Fibroblast of skin of back (primary cell): ENCODE measurements at regions not wholly inside any gene's neighbourhood (a gene's known extent, or its start where the extent isn't known, plus 50 kb on each side); places are given as distances from the start of the nearest gene placed in this dataset.
"Not testable (repeated sequence)": the region's sequence is repeated elsewhere in the genome, so short reads cannot be mapped to it uniquely, and the experiment has no call there.

Experiments used
- DNase-seq: peaks from one replicate; pipeline ENCODE4 v3.0.0-alpha.2; 2013

DNA sequence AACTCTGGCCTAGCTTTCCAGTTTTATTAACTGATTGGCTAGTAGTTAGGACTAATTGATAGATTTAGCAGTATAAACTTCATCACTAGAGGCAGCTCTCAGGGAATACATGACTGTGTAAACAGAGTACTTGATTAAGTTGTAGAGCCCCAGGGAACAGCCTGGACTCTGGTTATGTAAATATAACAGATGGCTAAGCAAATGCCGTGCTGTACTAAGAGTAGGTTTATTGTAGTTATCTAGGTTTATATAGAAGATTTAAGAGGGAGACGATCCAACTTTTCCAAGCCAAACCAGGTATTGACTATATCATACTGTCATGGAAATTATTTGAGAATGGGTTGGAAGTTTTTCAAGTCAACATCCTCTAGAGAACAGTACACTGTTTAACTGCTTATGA lies 463.4 kb upstream of the GRID2 start:
- DNase-seq = no peak

DNA sequence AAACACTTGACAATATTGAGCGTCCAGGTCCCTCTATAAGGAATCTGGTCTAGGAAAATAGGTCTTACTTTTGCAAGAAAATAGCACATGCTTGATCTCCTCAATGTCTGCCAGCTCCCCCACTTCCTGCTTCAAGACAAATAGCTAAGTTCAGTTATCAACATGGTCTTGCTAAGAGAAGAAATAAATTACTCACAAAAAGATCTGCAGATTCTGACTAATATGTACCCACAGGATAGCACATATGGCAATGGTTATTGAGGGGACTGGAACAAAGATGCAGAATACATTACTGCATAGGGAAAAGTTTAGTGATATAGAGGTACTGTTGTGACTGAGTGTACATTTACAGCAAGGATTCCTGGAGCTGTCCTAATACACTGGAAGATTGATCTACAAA lies 457.5 kb upstream of the GRID2 start:
- DNase-seq = no peak

DNA sequence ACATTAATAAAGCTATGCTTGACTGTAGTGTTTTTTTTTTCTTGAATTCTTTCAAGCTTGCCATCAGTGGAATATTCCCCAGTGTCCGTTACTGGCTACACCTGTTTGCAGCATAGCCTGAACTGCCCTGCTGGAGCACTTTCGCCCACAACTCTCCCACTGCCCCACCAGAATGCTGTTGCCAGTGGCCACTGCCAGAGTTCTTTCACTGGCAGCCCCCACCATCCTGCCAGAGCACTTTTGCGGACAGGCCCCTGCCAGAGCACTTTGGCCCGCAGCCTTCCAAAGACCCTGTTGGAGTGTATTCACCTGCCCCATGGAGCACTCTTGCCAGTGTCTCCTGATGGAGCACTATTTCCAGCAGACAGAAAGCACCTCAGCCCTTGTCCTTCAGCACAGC lies 452.3 kb upstream of the GRID2 start:
- no peak for DNase-seq

GRCh38 chr4:91887926-91888325 lies 415.8 kb upstream of the GRID2 start:
- no peak for DNase-seq

- not testable (repeated sequence) for DNase-seq
Observed at GRCh38 chr4:91891217-91891616, 412.5 kb upstream of the GRID2 start.

- DNase-seq = no peak
Observed at GRCh38 chr4:91894006-91894405, 409.8 kb upstream of the GRID2 start.

DNA sequence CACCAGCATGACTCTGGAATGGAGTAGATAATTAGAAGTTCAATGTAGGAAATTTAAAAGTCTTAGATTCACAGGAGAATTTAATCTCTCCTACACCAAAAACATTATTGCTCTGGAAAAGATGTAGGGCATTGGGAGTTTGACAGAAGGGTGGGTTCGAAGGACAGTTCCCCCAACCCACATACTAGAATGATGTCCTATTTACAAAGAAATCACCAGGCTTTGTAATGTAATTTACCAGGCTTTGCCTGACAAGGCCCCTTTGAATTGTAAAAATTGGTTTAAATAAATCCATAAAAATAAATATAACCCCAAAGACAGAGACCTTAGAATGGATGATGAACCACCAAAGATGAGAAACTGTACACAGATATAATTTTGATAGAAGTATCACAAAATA lies 399.2 kb upstream of the GRID2 start:
- DNase-seq = no peak

DNA sequence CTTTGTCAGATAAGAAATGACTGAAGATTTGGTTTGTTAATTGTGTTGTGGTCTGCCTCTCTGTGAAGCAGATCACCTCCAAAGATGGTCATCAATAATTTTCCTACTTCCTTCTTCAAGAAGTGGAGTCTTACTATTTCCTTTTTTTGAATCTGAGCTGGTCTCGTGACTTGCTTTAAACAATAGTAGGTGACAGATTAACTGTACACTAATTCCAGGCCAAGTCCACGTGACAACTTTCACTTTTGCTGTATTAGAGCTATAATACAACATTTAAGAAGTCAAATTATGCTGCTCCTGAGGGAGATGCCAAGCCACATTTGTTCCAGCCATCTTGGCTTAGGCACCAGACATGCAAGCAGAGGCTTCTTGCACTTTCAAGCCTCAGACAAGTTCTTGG lies 393.8 kb upstream of the GRID2 start:
- no peak for DNase-seq

- no peak for DNase-seq
Observed at GRCh38 chr4:91914176-91914804, 389.5 kb upstream of the GRID2 start.

GRCh38 chr4:91916219-91916618 lies 387.5 kb upstream of the GRID2 start:
- no peak for DNase-seq

- DNase-seq = no peak
Observed at GRCh38 chr4:91924625-91925024, 379.1 kb upstream of the GRID2 start.

DNA sequence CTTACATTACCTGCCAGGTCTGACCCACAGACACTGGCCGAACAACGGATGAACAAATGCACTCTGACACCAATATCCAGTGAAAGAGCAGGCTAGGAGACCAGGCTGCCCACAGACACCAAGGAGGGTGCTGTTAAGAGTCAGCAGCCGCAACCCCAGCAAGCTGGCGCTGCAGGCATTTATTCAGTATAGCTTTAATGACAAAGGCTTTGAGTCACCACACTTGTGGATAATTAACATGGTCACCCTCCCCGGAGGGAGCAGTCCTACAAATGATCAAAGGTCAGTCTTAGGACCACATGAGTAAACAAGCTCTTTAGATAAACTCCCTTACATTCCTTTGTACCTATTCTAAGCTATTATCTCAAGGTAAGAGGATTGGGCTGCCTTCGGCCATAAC lies 368.5 kb upstream of the GRID2 start:
- no peak for DNase-seq

- peak; percentile 16 for DNase-seq
Observed at GRCh38 chr4:91936311-91936710, 367.5 kb upstream of the GRID2 start.

GRCh38 chr4:91957963-91958362 lies 345.8 kb upstream of the GRID2 start:
- DNase-seq = no peak

- peak; percentile 5 for DNase-seq
Observed at GRCh38 chr4:91958596-91958995, 345.2 kb upstream of the GRID2 start.

- peak; percentile 9 for DNase-seq
Observed at GRCh38 chr4:91961504-91961903, 342.3 kb upstream of the GRID2 start.

DNA sequence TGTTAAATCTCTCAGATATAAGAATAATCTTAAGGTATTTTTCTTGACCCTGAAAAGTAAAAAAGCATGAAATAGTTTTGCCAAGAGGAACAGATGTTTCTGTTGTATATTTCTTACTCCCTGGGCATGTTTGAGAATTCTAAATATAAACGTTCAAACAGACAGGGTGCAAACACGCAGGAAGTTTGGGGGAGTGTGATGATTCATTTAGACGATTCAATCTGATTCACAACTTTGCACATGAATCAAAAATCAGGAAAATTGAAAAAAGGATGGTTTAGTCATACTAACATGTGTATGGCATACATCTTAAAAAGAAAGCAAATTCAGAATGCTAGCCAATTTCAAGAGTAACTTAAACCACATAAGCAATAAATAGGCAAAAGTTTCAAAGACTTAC lies 340.3 kb upstream of the GRID2 start:
- peak; percentile 60 for DNase-seq

DNA sequence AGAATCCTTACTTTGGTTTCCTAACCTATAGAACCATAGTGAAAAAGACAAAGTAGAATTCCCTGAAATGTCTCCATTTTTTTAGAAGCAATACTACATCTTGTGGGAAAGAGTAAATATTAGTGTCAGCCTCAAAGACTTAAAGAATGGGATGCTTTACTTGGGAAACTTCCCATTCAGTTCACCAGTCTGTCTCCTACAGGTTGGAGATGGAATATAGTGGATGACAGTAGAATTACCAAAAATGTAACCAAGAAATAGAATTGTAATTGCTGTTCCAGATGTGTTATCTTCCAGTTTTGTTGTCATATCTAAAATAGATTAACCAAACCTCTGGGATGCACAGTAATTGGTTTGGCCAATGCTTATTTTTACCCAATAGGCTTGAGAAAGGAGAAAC lies 338.6 kb upstream of the GRID2 start:
- no peak for DNase-seq

- no peak for DNase-seq
Observed at GRCh38 chr4:91973479-91974153, 330.1 kb upstream of the GRID2 start.

DNA sequence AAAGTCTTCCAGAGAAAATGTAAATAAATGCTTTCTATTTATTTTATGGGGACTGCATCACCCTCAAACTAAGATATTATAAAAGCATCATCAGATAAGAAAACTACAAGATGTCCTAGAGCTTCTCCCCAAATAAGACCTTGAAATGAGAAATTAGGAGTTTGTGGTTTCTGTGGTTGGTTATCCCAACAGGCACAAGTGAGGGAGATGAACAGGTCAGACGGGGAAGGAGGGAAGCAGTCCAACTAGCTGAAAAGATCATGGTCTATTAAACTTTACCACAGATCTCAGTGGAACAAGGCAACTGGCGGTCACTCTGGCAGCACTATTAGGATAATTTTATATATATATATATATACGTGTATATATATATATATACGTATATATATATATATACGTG lies 319.3 kb upstream of the GRID2 start:
- no peak for DNase-seq

GRCh38 chr4:91989914-91990313 lies 313.9 kb upstream of the GRID2 start:
- DNase-seq = no peak

DNA sequence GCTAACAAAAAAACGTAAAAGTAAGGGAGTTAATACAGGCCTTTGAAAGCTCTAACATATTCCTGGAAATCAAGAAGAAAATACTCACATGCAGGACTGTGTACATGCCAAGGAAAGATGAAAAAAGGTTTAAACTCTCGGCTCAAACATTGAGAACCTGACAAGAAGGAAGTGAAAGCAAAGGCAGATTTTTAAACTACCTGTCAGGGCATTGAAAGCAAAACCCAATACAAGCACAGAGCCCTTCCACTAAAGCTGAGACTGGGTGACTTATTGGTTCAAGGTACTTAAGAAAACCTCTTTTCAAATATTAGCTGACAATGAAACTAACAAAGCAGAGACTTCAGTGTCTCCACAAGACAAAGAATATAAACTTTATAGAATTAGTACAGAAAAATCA lies 313.0 kb upstream of the GRID2 start:
- no peak for DNase-seq

GRCh38 chr4:91997045-91997444 lies 306.7 kb upstream of the GRID2 start:
- no peak for DNase-seq
